GM12874 (cell line): ENCODE measurements at regions not wholly inside any gene's neighbourhood (a gene's known extent, or its start where the extent isn't known, plus 50 kb on each side); places are given as distances from the start of the nearest gene placed in this dataset.

Source experiments
- TF ChIP-seq, protein P1 (sequence below): IDR thresholded peaks from 2 replicates; pipeline ENCODE4 v1.5.1; 2011; ENCODE audit warnings: low read depth, mild to moderate bottlenecking, control low read depth, low read length, moderate library complexity; ENCODE audit not compliant: insufficient read depth

DNA sequence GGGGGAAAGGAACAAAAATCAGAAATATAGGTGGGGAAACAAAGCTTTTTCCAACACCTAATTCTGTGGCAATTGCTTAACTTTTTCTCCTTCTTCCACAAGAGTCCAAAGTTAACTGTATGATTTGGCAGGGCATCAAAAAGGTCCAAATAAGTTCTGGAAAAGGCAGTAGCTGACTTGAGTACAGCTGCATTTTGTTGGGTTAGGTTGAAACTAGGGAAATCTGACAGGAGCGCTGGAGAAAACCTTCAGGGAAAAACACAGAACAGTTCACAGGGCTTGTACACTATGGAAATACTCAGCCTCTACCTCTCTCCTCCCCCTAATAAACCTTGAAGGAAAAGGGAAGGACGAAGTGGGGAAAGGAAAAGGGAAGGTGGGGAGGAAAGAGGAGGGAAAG lies 438.6 kb downstream of the ZEB2 start:
- TF ChIP-seq, protein P1, sequence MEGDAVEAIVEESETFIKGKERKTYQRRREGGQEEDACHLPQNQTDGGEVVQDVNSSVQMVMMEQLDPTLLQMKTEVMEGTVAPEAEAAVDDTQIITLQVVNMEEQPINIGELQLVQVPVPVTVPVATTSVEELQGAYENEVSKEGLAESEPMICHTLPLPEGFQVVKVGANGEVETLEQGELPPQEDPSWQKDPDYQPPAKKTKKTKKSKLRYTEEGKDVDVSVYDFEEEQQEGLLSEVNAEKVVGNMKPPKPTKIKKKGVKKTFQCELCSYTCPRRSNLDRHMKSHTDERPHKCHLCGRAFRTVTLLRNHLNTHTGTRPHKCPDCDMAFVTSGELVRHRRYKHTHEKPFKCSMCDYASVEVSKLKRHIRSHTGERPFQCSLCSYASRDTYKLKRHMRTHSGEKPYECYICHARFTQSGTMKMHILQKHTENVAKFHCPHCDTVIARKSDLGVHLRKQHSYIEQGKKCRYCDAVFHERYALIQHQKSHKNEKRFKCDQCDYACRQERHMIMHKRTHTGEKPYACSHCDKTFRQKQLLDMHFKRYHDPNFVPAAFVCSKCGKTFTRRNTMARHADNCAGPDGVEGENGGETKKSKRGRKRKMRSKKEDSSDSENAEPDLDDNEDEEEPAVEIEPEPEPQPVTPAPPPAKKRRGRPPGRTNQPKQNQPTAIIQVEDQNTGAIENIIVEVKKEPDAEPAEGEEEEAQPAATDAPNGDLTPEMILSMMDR, result no peak

DNA sequence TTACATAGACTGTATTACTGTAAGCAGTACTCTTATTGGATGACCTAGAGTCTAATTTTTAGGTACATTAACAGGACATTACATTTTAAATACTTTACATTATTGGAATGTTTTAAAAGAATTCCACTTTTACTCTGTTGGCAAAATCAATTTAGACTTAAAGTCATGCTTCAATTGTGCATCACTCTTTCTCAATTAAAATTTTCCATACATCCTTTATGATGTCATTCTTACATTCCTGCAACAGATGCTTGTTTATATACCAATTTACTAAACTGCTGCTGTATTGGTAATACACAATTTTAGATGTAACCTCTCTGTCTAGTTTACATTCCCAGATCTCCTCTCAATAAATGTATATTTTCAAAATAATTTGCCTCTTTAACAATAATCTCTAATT lies 440.1 kb downstream of the ZEB2 start:
- TF ChIP-seq, protein P1, result no peak

DNA sequence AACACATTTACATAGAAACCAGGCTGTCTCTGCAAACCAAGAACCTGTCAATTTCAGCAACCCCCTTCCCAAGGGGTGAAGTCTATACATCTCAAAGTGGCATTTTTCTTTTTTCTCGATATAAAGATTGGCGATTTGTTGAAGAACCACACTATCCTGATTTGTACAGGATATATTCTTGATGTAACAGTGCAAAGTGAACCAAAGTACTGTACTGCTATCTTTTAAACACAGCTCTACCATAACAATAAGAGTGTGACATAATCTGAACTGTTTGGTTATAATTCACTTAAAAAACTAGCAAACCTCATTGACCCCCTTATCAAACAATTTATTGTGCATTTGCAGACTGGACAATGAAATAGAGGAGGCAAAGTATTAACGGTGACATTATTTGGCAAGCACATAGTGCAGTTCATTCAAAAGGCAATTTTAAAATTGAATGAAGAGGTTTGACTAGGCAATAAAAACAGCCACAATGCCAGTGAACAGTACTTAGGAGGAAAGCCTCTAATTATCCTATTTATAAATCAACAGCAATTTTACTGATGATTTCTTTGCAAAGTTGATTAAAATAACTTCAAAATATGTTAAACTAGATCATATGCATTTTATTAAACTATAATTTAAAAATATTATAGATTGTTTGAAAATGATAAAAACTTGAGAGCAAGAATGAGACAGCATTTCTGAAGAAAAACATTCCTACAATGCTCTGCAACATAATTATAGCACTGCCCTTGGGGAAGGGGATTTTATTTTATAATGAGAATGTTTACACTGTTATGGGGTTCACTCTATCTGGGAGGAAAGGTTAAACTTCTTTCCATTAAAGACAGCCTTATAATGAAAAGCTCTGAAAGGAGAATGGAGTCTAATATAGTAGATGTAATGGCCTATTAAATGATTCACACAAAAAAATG lies 440.9 kb downstream of the ZEB2 start:
- TF ChIP-seq, protein P1, result no peak

DNA sequence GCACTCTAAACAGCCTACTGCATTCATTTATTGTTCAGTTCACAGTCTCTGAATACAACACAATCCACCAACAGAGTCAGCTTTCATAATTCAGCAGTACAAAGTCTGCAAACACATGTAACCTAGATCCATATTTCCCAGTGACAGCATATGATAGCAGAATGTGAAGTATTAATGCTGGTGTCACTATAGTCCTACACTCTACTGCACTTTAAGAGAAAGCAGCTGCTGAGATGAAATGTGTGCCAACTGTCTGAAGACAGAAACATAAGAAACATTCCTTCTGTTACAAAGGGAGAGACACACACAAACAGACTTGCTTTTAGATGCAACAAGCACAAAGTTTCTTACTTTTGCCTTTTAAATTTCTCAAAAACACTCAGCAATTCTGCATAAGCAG lies 441.8 kb downstream of the ZEB2 start:
- TF ChIP-seq, protein P1, result no peak

DNA sequence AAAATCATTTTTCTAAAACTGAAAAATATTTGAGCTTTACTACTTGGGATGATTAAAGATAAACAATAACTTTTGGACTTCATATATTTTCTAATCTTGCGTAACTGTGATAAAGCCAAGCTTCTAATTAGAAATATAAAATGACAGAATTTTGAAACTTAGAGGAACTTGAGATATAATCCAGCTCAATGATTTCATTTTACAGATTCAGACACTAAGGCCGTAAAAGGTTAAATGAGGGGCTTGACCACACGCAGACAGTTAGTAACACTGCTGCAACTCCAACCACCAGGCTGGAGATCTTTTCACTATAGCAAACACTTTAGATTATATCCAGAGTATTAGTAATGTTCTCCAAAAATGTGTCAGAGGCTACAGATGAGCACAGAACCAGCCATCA lies 445.5 kb downstream of the ZEB2 start:
- TF ChIP-seq, protein P1, result no peak

DNA sequence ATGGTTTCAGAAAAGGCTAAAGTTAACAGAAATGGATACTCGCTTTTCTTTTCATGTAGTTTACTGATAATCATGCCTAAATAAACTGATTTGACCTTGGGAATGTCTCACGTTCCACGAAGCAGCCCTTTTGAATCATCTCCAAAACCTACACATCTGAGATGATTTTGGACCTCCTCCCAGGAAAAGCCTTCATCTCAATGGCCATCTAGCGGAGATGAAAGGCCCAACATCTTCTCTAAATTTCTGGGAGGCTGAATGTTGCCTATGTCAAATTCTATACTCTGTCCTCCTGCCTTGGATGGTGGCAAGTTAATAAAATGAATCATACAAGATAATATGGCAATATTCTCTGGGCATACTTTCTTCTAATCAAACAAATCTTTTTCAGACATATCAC lies 448.5 kb downstream of the ZEB2 start:
- TF ChIP-seq, protein P1, result no peak

DNA sequence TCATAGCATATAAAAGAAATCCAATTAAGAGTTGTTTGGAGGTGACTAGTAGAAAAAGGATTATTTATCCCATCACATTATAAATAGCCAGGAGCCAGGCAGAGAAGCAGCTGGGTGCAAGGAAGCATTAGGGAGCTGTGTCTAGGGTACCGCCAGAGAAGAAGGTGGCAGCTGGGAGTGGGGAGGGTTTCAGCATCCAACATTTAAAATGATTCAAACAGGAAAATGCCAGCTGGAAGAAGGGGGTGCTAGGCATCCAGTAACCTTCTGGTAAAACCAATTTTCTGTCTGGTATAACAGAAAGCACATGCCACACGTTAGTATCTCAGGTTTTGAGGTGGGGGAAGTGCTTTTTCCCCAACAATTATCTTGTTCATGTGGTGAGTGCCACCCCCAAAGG lies 452.4 kb downstream of the ZEB2 start:
- TF ChIP-seq, protein P1, result no peak
